ENCODE measurements at regions not wholly inside any gene's neighbourhood (a gene's known extent, or its start where the extent isn't known, plus 50 kb on each side); places are given as distances from the start of the nearest gene placed in this dataset.
A peak's percentile ranks its signal among the peaks of the same experiment; 100 is the strongest.

GRCh38 chr21:15329191-15329590, 264.4 kb upstream of the NRIP1 start:
- BruUV-seq (replicated peaks) = no TSS peak
- intact Hi-C loops (cut with micrococcal nuclease; ENCODE audit: unreplicated experiment) = no loop called here
- no peaks in the 10 kb centered on the region for H3K36me3 ChIP-seq (replicated peaks in 1 of 2; ENCODE audit: control insufficient read depth in 1 of 2, insufficient read depth in 2 of 2, low read length in 2 of 2)
- H4K20me1 ChIP-seq (ENCODE audit: insufficient read depth, low read length) = no peaks in the 10 kb centered on the region
- no peaks in the 10 kb centered on the region for H3K9me3 ChIP-seq (ENCODE audit: low read length)
- no peak overlapping the region for H3K4me2 ChIP-seq (ENCODE audit: low read depth, low read length)
- DNase-seq (ENCODE audit: low spot score) = no peak
- ChIA-PET POLR2A (no interaction called here), CTCF (ENCODE audit: low intra/inter-chr PET ratio, low total read pairs) (no interaction called here)
- 52% methylated on average over 2 of the region's 2 CpGs for WGBS (ENCODE audit: low lambda C conversion rate)
- no peak overlapping the region for H2AFZ ChIP-seq (ENCODE audit: low read length)
- H3K4me1 ChIP-seq (ENCODE audit: insufficient read depth, low read length) = peaks cover 19% of the 10 kb centered on the region
- H3K27ac ChIP-seq (ENCODE audit: extremely low read length, insufficient read depth, low read length) = no peak overlapping the region
- no peak overlapping the region for H3K4me3 ChIP-seq (replicated peaks in 1 of 3; ENCODE audit: insufficient read depth in 1 of 3, low read depth in 2 of 3, low read length in 3 of 3)
- H3K79me2 ChIP-seq (ENCODE audit: insufficient read depth, low read length) = no peaks in the 10 kb centered on the region
- FAIRE-seq = no peak
- no peak for TF ChIP-seq BHLHE40 (IDR thresholded peaks at IDR 0.05; ENCODE audit: low read length)
- TF ChIP-seq FOXO4 (CRISPR knock-in tag; conservative IDR thresholded peaks at IDR 0.05) = no peak
- TF ChIP-seq NPAS2 (CRISPR knock-in tag; IDR thresholded peaks at IDR 0.05; ENCODE audit: borderline replicate concordance) = no peak
- TF ChIP-seq CEBPB (IDR thresholded peaks at IDR 0.05; ENCODE audit: borderline replicate concordance, low read depth, low read length) = 0 out of 2 replicates have a peak, but pooled peaks have one; percentile 1
- no peak for TF ChIP-seq ZNF75D (CRISPR knock-in tag; IDR thresholded peaks at IDR 0.05; ENCODE audit: borderline replicate concordance)
- TF ChIP-seq RBM39 (IDR thresholded peaks at IDR 0.05; ENCODE audit: low read depth, low read length, poor library complexity, severe bottlenecking) = no peak
- no peaks in the 10 kb centered on the region for H3K27me3 ChIP-seq (ENCODE audit: control insufficient read depth in 1 of 2, insufficient read depth in 2 of 2, low read length in 2 of 2)
- no peak for ATAC-seq
- in situ Hi-C loops (cut with HindIII; ENCODE audit: extremely low pct_ligation_motif_present, low pct_unique_long_range_greater_than_20kb) = no loop called here
- H3K9ac ChIP-seq (ENCODE audit: insufficient read depth, low read depth, low read length) = no peak overlapping the region

GRCh38 chr21:15330872-15331271, 266.1 kb upstream of the NRIP1 start:
- in situ Hi-C loops (cut with HindIII; ENCODE audit: extremely low pct_ligation_motif_present, low pct_unique_long_range_greater_than_20kb) (no loop called here), intact Hi-C loops (cut with micrococcal nuclease; ENCODE audit: unreplicated experiment) (no loop called here)
- ATAC-seq (no peak), DNase-seq (ENCODE audit: low spot score) (no peak), FAIRE-seq (no peak)
- ChIA-PET POLR2A (no interaction called here), CTCF (ENCODE audit: low intra/inter-chr PET ratio, low total read pairs) (no interaction called here)
- H3K4me3 ChIP-seq (replicated peaks in 1 of 3; ENCODE audit: insufficient read depth in 1 of 3, low read depth in 2 of 3, low read length in 3 of 3) = no peak overlapping the region
- no peak overlapping the region for H2AFZ ChIP-seq (ENCODE audit: low read length)
- no peak overlapping the region for H3K27ac ChIP-seq (ENCODE audit: extremely low read length, insufficient read depth, low read length)
- TF ChIP-seq MAFK (conservative IDR thresholded peaks at IDR 0.05 in 1 of 2, IDR thresholded peaks at IDR 0.05 in 1 of 2; ENCODE audit: low read length in 2 of 2) (peak; percentile 15 to 59; a peak in 2 of 4 replicates), MAFF (IDR thresholded peaks at IDR 0.05; ENCODE audit: low read depth, low read length) (peak; percentile 48; the same call in 1 of the 2 replicates), MTF1 (CRISPR knock-in tag; IDR thresholded peaks at IDR 0.05) (no peak), CBX5 (CRISPR knock-in tag; IDR thresholded peaks at IDR 0.05; ENCODE audit: borderline replicate concordance) (no peak)
- H3K36me3 ChIP-seq (replicated peaks in 1 of 2; ENCODE audit: control insufficient read depth in 1 of 2, insufficient read depth in 2 of 2, low read length in 2 of 2) = no peaks in the 10 kb centered on the region
- H3K4me2 ChIP-seq (ENCODE audit: low read depth, low read length) = no peak overlapping the region
- H3K79me2 ChIP-seq (ENCODE audit: insufficient read depth, low read length) = no peaks in the 10 kb centered on the region
- no peaks in the 10 kb centered on the region for H4K20me1 ChIP-seq (ENCODE audit: insufficient read depth, low read length)
- H3K9ac ChIP-seq (ENCODE audit: insufficient read depth, low read depth, low read length) = no peak overlapping the region
- H3K27me3 ChIP-seq (ENCODE audit: control insufficient read depth in 1 of 2, insufficient read depth in 2 of 2, low read length in 2 of 2) = no peaks in the 10 kb centered on the region; a peak in 1 of 5 replicates
- no peaks in the 10 kb centered on the region for H3K9me3 ChIP-seq (ENCODE audit: low read length)
- BruUV-seq (replicated peaks) = no TSS peak
- H3K4me1 ChIP-seq (ENCODE audit: insufficient read depth, low read length) = peaks cover 9% of the 10 kb centered on the region
